PC-9 (cell line): ENCODE measurements at regions not wholly inside any gene's neighbourhood (a gene's known extent, or its start where the extent isn't known, plus 50 kb on each side); places are given as distances from the start of the nearest gene placed in this dataset.

ENCODE experiments used
- BruUV-seq: library from RNA; stranded (reverse); fragments of 400-500 nt; replicated peaks from 2 replicates; lab custom pipeline; 2021; lab: Mats Ljungman, UMichigan
- CTCF ChIA-PET: fragments of 300-600 bp; sonication (Branson Sonifier 250); formaldehyde crosslinking; loops from one replicate; lab custom pipeline; 2022; ENCODE audit warnings: antibody characterized with exemption; lab: Charles Lee
- POLR2A ChIA-PET: fragments of 300-600 bp; sonication (Branson Sonifier 250); formaldehyde crosslinking; loops from one replicate; lab custom pipeline; 2022; ENCODE audit warnings: antibody characterized with exemption; ENCODE audit not compliant: unreplicated experiment; lab: Charles Lee
- DNase-seq, 2 experiments: peaks; one replicate each; pipeline versions ENCODE4 v3.0.0 to v3.0.0-alpha.2; 2015 to 2022; ENCODE audit warnings: mixed read lengths in 1 of 2
- H2AFZ ChIP-seq: fragments of 200-600 bp; sonication (generic); 2 replicates; pipeline ENCODE4 v1.8.1; 2017; ENCODE audit warnings: antibody characterized with exemption
- H3F3A ChIP-seq: fragments of 200-600 bp; sonication (generic); 2 replicates; pipeline ENCODE4 v1.8.1; 2017; ENCODE audit warnings: antibody characterized with exemption, mild to moderate bottlenecking, low read depth; ENCODE audit not compliant: insufficient read depth
- H3K27ac ChIP-seq: fragments of 200-600 bp; sonication (generic); 2 replicates; pipeline ENCODE4 v1.6.1; 2016; ENCODE audit warnings: mixed run types
- H3K27me3 ChIP-seq: fragments of 200-600 bp; sonication (generic); 2 replicates; pipeline ENCODE4 v1.6.1; 2016; ENCODE audit warnings: low read depth, mixed run types; ENCODE audit not compliant: insufficient read depth
- H3K36me3 ChIP-seq: fragments of 200-600 bp; sonication (generic); 2 replicates; pipeline ENCODE4 v1.6.1; 2016; ENCODE audit warnings: low read depth, mixed run types
- H3K4me1 ChIP-seq: fragments of 200-600 bp; sonication (generic); replicated peaks from 2 replicates; pipeline ENCODE4 v1.6.1; 2016; ENCODE audit warnings: mixed run types; ENCODE audit not compliant: insufficient read depth
- H3K4me2 ChIP-seq: fragments of 200-600 bp; sonication (generic); 2 replicates; pipeline ENCODE4 v1.6.1; 2017; ENCODE audit warnings: mixed run types
- H3K4me3 ChIP-seq: fragments of 200-600 bp; sonication (generic); 2 replicates; pipeline ENCODE4 v1.6.1; 2016; ENCODE audit warnings: mixed run types
- H3K79me2 ChIP-seq: fragments of 200-600 bp; sonication (generic); 2 replicates; pipeline ENCODE4 v1.6.1; 2017; ENCODE audit warnings: low read depth, mixed run types
- H3K9me2 ChIP-seq: fragments of 200-600 bp; sonication (generic); 2 replicates; pipeline ENCODE4 v1.8.1; 2017; ENCODE audit warnings: mild to moderate bottlenecking; ENCODE audit not compliant: insufficient read depth
- H3K9me3 ChIP-seq: fragments of 200-600 bp; sonication (generic); 2 replicates; pipeline ENCODE4 v1.8.1; 2016; ENCODE audit warnings: low read depth; ENCODE audit not compliant: insufficient read depth
- H4K20me1 ChIP-seq: fragments of 200-600 bp; sonication (generic); 2 replicates; pipeline ENCODE4 v1.8.1; 2017; ENCODE audit not compliant: insufficient read depth
- CTCF ChIP-seq: fragments of 200-600 bp; sonication (generic); conservative IDR thresholded peaks from 2 replicates; pipeline ENCODE4 v1.6.1; 2017; ENCODE audit warnings: mixed run types, antibody characterized with exemption, mild to moderate bottlenecking, moderate library complexity
- EZH2 ChIP-seq: fragments of 200-600 bp; sonication (generic); IDR thresholded peaks from 2 replicates; pipeline ENCODE4 v1.8.0; 2017; ENCODE audit warnings: antibody characterized with exemption, low read depth
- intact Hi-C: fragments of 100-400 bp; cut with micrococcal nuclease; formaldehyde crosslinking; loops from one replicate; pipeline ENCODE4 v1.10.0; 2022; ENCODE audit not compliant: unreplicated experiment

GRCh38 chr20:8967641-8968245 is 101.1 kb upstream of the PLCB4 start:
- Histone ChIP-seq H3K79me2 (no peaks in the 10 kb centered on the region), H3K27me3 (no peaks in the 10 kb centered on the region), H3K4me3 (no peak overlapping the region), H4K20me1 (no peaks in the 10 kb centered on the region), H3K4me2 (no peak overlapping the region), H3K4me1 (0 out of 2 replicates have a peak, but pooled peaks cover 3% of the 10 kb centered on the region), H3K36me3 (no peaks in the 10 kb centered on the region), H3K9me2 (no peaks in the 10 kb centered on the region; the same call in 1 of the 2 replicates), H3K27ac (no peak overlapping the region), H3F3A (no peaks in the 10 kb centered on the region), H2AFZ (no peak overlapping the region), H3K9me3 (no peaks in the 10 kb centered on the region; the same call in none of the 2 replicates)
- POLR2A ChIA-PET, result no interaction called here
- DNase-seq, result no peak
- no TSS peak for BruUV-seq
- TF ChIP-seq CTCF, result no peak
- TF ChIP-seq EZH2, result no peak
- intact Hi-C loops, result no loop called here
- CTCF ChIA-PET, result no interaction called here

GRCh38 chr20:8969146-8969583 is 99.7 kb upstream of the PLCB4 start:
- Histone ChIP-seq H3K9me2 (no peaks in the 10 kb centered on the region; the same call in 1 of the 2 replicates), H3K79me2 (no peaks in the 10 kb centered on the region), H3K4me1 (0 out of 2 replicates have a peak, but pooled peaks cover 3% of the 10 kb centered on the region), H3K4me3 (no peak overlapping the region), H3K36me3 (no peaks in the 10 kb centered on the region), H3K4me2 (no peak overlapping the region), H2AFZ (no peak overlapping the region), H3K9me3 (no peaks in the 10 kb centered on the region; the same call in 1 of the 2 replicates), H3K27me3 (no peaks in the 10 kb centered on the region), H3F3A (no peaks in the 10 kb centered on the region), H4K20me1 (no peaks in the 10 kb centered on the region), H3K27ac (no peak overlapping the region)
- TF ChIP-seq EZH2 (no peak), CTCF (no peak)
- DNase-seq, result no peak
- intact Hi-C loops, result no loop called here
- CTCF ChIA-PET, result no interaction called here
- BruUV-seq, result no TSS peak
- POLR2A ChIA-PET, result no interaction called here

- BruUV-seq, result no TSS peak
- 0 out of 2 replicates have a peak, but pooled peaks cover 3% of the 10 kb centered on the region for H3K4me1 ChIP-seq
- CTCF ChIA-PET, result no interaction called here
- intact Hi-C loops, result no loop called here
- no peaks in the 10 kb centered on the region for H3K36me3 ChIP-seq
- POLR2A ChIA-PET, result no interaction called here
- H3K27ac ChIP-seq, result no peak overlapping the region
- no peaks in the 10 kb centered on the region for H4K20me1 ChIP-seq
- H3K4me3 ChIP-seq, result no peak overlapping the region
- no peaks in the 10 kb centered on the region; the same call in 1 of the 2 replicates for H3K9me3 ChIP-seq
- H3F3A ChIP-seq, result no peaks in the 10 kb centered on the region
- no peak overlapping the region for H3K4me2 ChIP-seq
- no peak for DNase-seq
- H3K27me3 ChIP-seq, result no peaks in the 10 kb centered on the region
- no peaks in the 10 kb centered on the region; the same call in 1 of the 2 replicates for H3K9me2 ChIP-seq
- no peaks in the 10 kb centered on the region for H3K79me2 ChIP-seq
- TF ChIP-seq EZH2 (no peak), CTCF (no peak)
- no peak overlapping the region for H2AFZ ChIP-seq
Observed at GRCh38 chr20:8971669-8972316, 97.1 kb upstream of the PLCB4 start.
